H9 (cell line): ENCODE measurements at regions not wholly inside any gene's neighbourhood (a gene's known extent, or its start where the extent isn't known, plus 50 kb on each side); places are given as distances from the start of the nearest gene placed in this dataset.

Experiments used
- DNase-seq: peaks from one replicate; pipeline ENCODE4 v3.0.0-alpha.2; 2017
- H2AFZ ChIP-seq: one replicate; pipeline ENCODE4 v1.6.1; 2013; ENCODE audit warnings: mild to moderate bottlenecking, low read length, control low read depth, moderate library complexity
- H2AK5ac ChIP-seq: 2 replicates; pipeline ENCODE4 v1.6.1; 2013; ENCODE audit warnings: low read length, control low read depth, mixed read lengths; ENCODE audit not compliant: insufficient read length
- H2BK120ac ChIP-seq: one replicate; pipeline ENCODE4 v1.6.1; 2013; ENCODE audit warnings: low read depth, mild to moderate bottlenecking, low read length, control low read depth, inconsistent platforms; ENCODE audit not compliant: poor library complexity, severe bottlenecking
- H2BK12ac ChIP-seq: 2 replicates; pipeline ENCODE4 v1.6.1; 2013; ENCODE audit warnings: low read length, control low read depth, mixed read lengths, low read depth; ENCODE audit not compliant: insufficient read length
- H2BK15ac ChIP-seq: 2 replicates; pipeline ENCODE4 v1.6.1; 2013; ENCODE audit warnings: low read depth, low read length, control low read depth
- H2BK20ac ChIP-seq: one replicate; pipeline ENCODE4 v1.6.1; 2013; ENCODE audit warnings: low read depth, mild to moderate bottlenecking, low read length, control low read depth, inconsistent platforms; ENCODE audit not compliant: poor library complexity, severe bottlenecking
- H2BK5ac ChIP-seq: 2 replicates; pipeline ENCODE4 v1.6.1; 2013; ENCODE audit warnings: low read length, control low read depth, mixed read lengths; ENCODE audit not compliant: insufficient read length
- H3K14ac ChIP-seq: 2 replicates; pipeline ENCODE4 v1.6.1; 2013; ENCODE audit warnings: low read length, control low read depth; ENCODE audit not compliant: insufficient read depth
- H3K18ac ChIP-seq: 2 replicates; pipeline ENCODE4 v1.6.1; 2013; ENCODE audit warnings: low read depth, mild to moderate bottlenecking, mixed read lengths, low read length, control low read depth; ENCODE audit not compliant: insufficient read length
- H3K23ac ChIP-seq: 2 replicates; pipeline ENCODE4 v1.6.1; 2013; ENCODE audit warnings: low read length, control low read depth, mixed read lengths, low read depth; ENCODE audit not compliant: insufficient read length
- H3K23me2 ChIP-seq: 2 replicates; pipeline ENCODE4 v1.6.1; 2013; ENCODE audit warnings: low read depth, mild to moderate bottlenecking, mixed read lengths, low read length, control low read depth; ENCODE audit not compliant: insufficient read length, poor library complexity, severe bottlenecking
- H3K27ac ChIP-seq: 2 replicates; pipeline ENCODE4 v1.5.1; 2013; ENCODE audit warnings: low read length, control low read depth, mixed read lengths, low read depth; ENCODE audit not compliant: insufficient read length
- H3K27me3 ChIP-seq: 2 replicates; pipeline ENCODE4 v1.6.1; 2013; ENCODE audit warnings: low read length, control low read depth, inconsistent platforms; ENCODE audit not compliant: insufficient read depth
- H3K4ac ChIP-seq: 2 replicates; pipeline ENCODE4 v1.6.1; 2013; ENCODE audit warnings: low read depth, mild to moderate bottlenecking, control low read depth, inconsistent platforms, low read length, moderate library complexity
- H3K4me1 ChIP-seq: 2 replicates; pipeline ENCODE4 v1.6.1; 2013; ENCODE audit warnings: low read length, control low read depth, inconsistent platforms; ENCODE audit not compliant: insufficient read depth
- H3K4me2 ChIP-seq: 2 replicates; pipeline ENCODE4 v1.6.1; 2013; ENCODE audit warnings: low read length, control low read depth, mixed read lengths; ENCODE audit not compliant: insufficient read length, insufficient read depth
- H3K56ac ChIP-seq: 2 replicates; pipeline ENCODE4 v1.6.1; 2013; ENCODE audit warnings: low read depth, mild to moderate bottlenecking, mixed read lengths, low read length, control low read depth; ENCODE audit not compliant: insufficient read length
- H3K79me1 ChIP-seq: 2 replicates; pipeline ENCODE4 v1.6.1; 2013; ENCODE audit warnings: low read depth, mild to moderate bottlenecking, moderate library complexity, low read length, control low read depth, inconsistent platforms; ENCODE audit not compliant: insufficient read depth, poor library complexity, severe bottlenecking
- H3K79me2 ChIP-seq: 2 replicates; pipeline ENCODE4 v1.6.1; 2013; ENCODE audit warnings: low read length, control low read depth, inconsistent platforms; ENCODE audit not compliant: insufficient read depth
- H3K9ac ChIP-seq: 2 replicates; pipeline ENCODE4 v1.6.1; 2013; ENCODE audit warnings: low read length, control low read depth, mixed read lengths; ENCODE audit not compliant: insufficient read length; ENCODE audit errors: extremely low read depth
- H3K9me3 ChIP-seq: one replicate; pipeline ENCODE4 v1.6.1; 2013; ENCODE audit warnings: low read depth, low read length, inconsistent platforms; ENCODE audit not compliant: control insufficient read depth
- H3T11ph ChIP-seq: one replicate; pipeline ENCODE4 v1.6.1; 2013; ENCODE audit warnings: mild to moderate bottlenecking, low read length, control low read depth, inconsistent platforms
- H4K20me1 ChIP-seq: one replicate; pipeline ENCODE4 v1.6.1; 2013; ENCODE audit not compliant: control insufficient read depth, insufficient read length, insufficient read depth
- H4K5ac ChIP-seq: 2 replicates; pipeline ENCODE4 v1.6.1; 2013; ENCODE audit warnings: low read depth, mild to moderate bottlenecking, mixed read lengths, low read length, control low read depth; ENCODE audit not compliant: insufficient read length
- H4K8ac ChIP-seq: replicated peaks from 2 replicates; pipeline ENCODE4 v1.6.1; 2013; ENCODE audit warnings: low read length, control low read depth, mixed read lengths, low read depth; ENCODE audit not compliant: insufficient read length
- H4K91ac ChIP-seq: 2 replicates; pipeline ENCODE4 v1.6.1; 2013; ENCODE audit warnings: low read depth, mild to moderate bottlenecking, moderate library complexity, mixed read lengths, low read length, control low read depth; ENCODE audit not compliant: insufficient read length
- H3K27ac Mint-ChIP-seq, 3 experiments: 2 replicates in 2 of 3; 3 replicates in 1 of 3; pipeline ENCODE4 v1.8.0; 2020 to 2021; ENCODE audit warnings: mixed read lengths in 3 of 3, mild to moderate bottlenecking in 1 of 3, moderate library complexity in 1 of 3
- H3K27me3 Mint-ChIP-seq: 2 replicates; pipeline ENCODE4 v1.8.0; 2021; ENCODE audit warnings: low read depth, mild to moderate bottlenecking, moderate library complexity, mixed read lengths
- H3K36me3 Mint-ChIP-seq, 3 experiments: 2 replicates in 2 of 3; 3 replicates in 1 of 3; pipeline ENCODE4 v1.8.0; 2020 to 2021; ENCODE audit warnings: low read depth in 3 of 3, mixed read lengths in 3 of 3; ENCODE audit not compliant: insufficient read depth in 1 of 3
- H3K4me1 Mint-ChIP-seq, 2 experiments: 2 replicates each; pipeline ENCODE4 v1.8.0; 2020; ENCODE audit warnings: mixed read lengths in 2 of 2
- H3K4me3 Mint-ChIP-seq, 2 experiments: 2 replicates in 1 of 2; 3 replicates in 1 of 2; pipeline ENCODE4 v1.8.0; 2020 to 2021; ENCODE audit warnings: mild to moderate bottlenecking in 2 of 2, mixed read lengths in 2 of 2, moderate library complexity in 1 of 2
- H3K9me3 Mint-ChIP-seq, 2 experiments: 2 replicates in 1 of 2; 3 replicates in 1 of 2; pipeline ENCODE4 v1.8.0; 2020; ENCODE audit warnings: mild to moderate bottlenecking in 2 of 2, mixed read lengths in 2 of 2, moderate library complexity in 1 of 2
- CTCF ChIP-seq: fragments of 200-600 bp; sonication (generic); conservative IDR thresholded peaks from 3 replicates; pipeline ENCODE4 v1.8.0; 2021; ENCODE audit warnings: antibody characterized with exemption, mild to moderate bottlenecking
- WGBS: extraction: QIAGEN DNeasy Blood & Tissue Kit; methylation state at CpG from one replicate; pipeline ENCODE4 v1.1.7; 2013; ENCODE audit warnings: missing lambda C conversion rate, low lambda C conversion rate, mixed read lengths; ENCODE audit not compliant: insufficient read length; ENCODE audit errors: extremely low coverage; 5-methylcytosine and 5-hydroxymethylcytosine counted together

GRCh38 chr14:98171654-98172053 lies 1100.3 kb downstream of the BCL11B start:
- Histone ChIP-seq H4K91ac (no peak overlapping the region), H3K9ac (no peak overlapping the region), H2BK120ac (no peak overlapping the region), H4K8ac (no peak overlapping the region), H2BK12ac (no peak overlapping the region), H3K56ac (no peak overlapping the region), H3K4me1 (no peaks in the 10 kb centered on the region), H3K79me1 (no peaks in the 10 kb centered on the region), H3K27ac (no peak overlapping the region), H4K20me1 (no peaks in the 10 kb centered on the region), H3K4me2 (no peak overlapping the region), H3K4ac (no peak overlapping the region), H2AFZ (no peak overlapping the region), H2AK5ac (no peak overlapping the region), H2BK20ac (no peak overlapping the region), H3K23ac (no peak overlapping the region), H3K79me2 (no peaks in the 10 kb centered on the region), H3K14ac (no peak overlapping the region), H3K9me3 (no peaks in the 10 kb centered on the region), H2BK15ac (no peak overlapping the region), H3K23me2 (no peaks in the 10 kb centered on the region), H3T11ph (no peak overlapping the region), H4K5ac (no peak overlapping the region), H3K18ac (no peak overlapping the region), H2BK5ac (no peak overlapping the region), H3K27me3 (no peaks in the 10 kb centered on the region)
- no CpG with 5 or more reads among the region's 3 CpGs for WGBS
- Mint-ChIP-seq H3K27me3 (peaks cover 6% of the 10 kb centered on the region; the same call in 1 of the 2 replicates), H3K4me1 (peaks cover 20 to 21% of the 10 kb centered on the region in 2 experiments), H3K9me3 (no peaks in the 10 kb centered on the region; a peak in 1 of 5 replicates), H3K4me3 (no peak overlapping the region), H3K36me3 (no peaks in the 10 kb centered on the region), H3K27ac (no peak overlapping the region)
- no peak for DNase-seq
- no peak for TF ChIP-seq CTCF
